DOHH2 (cell line): ENCODE measurements at regions not wholly inside any gene's neighbourhood (a gene's known extent, or its start where the extent isn't known, plus 50 kb on each side); places are given as distances from the start of the nearest gene placed in this dataset.

Experiments used
- H3F3A ChIP-seq: fragments of 200-600 bp; sonication (generic), shearing (Covaris generic); 2 replicates; pipeline ENCODE4 v1.6.0; 2016; ENCODE audit warnings: antibody characterized with exemption, mild to moderate bottlenecking; ENCODE audit not compliant: control insufficient read depth, insufficient read depth
- H3K27ac ChIP-seq: fragments of 200-600 bp; sonication (generic); 2 replicates; pipeline ENCODE4 v1.5.1; 2014; ENCODE audit warnings: low read depth, mild to moderate bottlenecking, low read length, moderate library complexity
- H3K27me3 ChIP-seq: fragments of 200-600 bp; sonication (generic); 2 replicates; pipeline ENCODE4 v1.6.1; 2014; ENCODE audit warnings: mild to moderate bottlenecking, low read length, mixed read lengths; ENCODE audit not compliant: control insufficient read depth
- H3K36me3 ChIP-seq: fragments of 200-600 bp; sonication (generic); 2 replicates; pipeline ENCODE4 v1.6.1; 2014; ENCODE audit warnings: mild to moderate bottlenecking, low read length, moderate library complexity, mixed read lengths; ENCODE audit not compliant: control insufficient read depth
- H3K4me1 ChIP-seq: fragments of 200-600 bp; sonication (generic); 2 replicates; pipeline ENCODE4 v1.6.1; 2014; ENCODE audit warnings: mild to moderate bottlenecking, low read length, mixed read lengths; ENCODE audit not compliant: control insufficient read depth
- H3K4me2 ChIP-seq: fragments of 200-600 bp; sonication (generic); 2 replicates; pipeline ENCODE4 v1.6.0; 2014; ENCODE audit warnings: mild to moderate bottlenecking, low read length, moderate library complexity
- H3K4me3 ChIP-seq: fragments of 200-600 bp; sonication (generic); 2 replicates; pipeline ENCODE4 v1.5.1; 2014; ENCODE audit warnings: mild to moderate bottlenecking, low read length, mixed read lengths
- H3K79me2 ChIP-seq: fragments of 200-600 bp; sonication (generic); 2 replicates; pipeline ENCODE4 v1.6.1; 2014; ENCODE audit warnings: mild to moderate bottlenecking, low read length, mixed read lengths; ENCODE audit not compliant: control insufficient read depth
- H3K9me2 ChIP-seq: fragments of 200-600 bp; sonication (generic); replicated peaks from 2 replicates; pipeline ENCODE4 v1.6.1; 2014; ENCODE audit warnings: mild to moderate bottlenecking, low read length, mixed read lengths; ENCODE audit not compliant: control insufficient read depth
- H3K9me3 ChIP-seq: fragments of 200-600 bp; sonication (generic); 2 replicates; pipeline ENCODE4 v1.6.1; 2014; ENCODE audit warnings: antibody characterized with exemption, low read length, mixed read lengths; ENCODE audit not compliant: control insufficient read depth, insufficient read depth
- H4K20me1 ChIP-seq: fragments of 200-600 bp; sonication (generic); 2 replicates; pipeline ENCODE4 v1.6.0; 2014; ENCODE audit warnings: low read depth, mild to moderate bottlenecking, antibody characterized with exemption, low read length, moderate library complexity; ENCODE audit not compliant: control insufficient read depth, insufficient read depth
- EZH2phosphoT487 ChIP-seq: fragments of 200-600 bp; sonication (generic); IDR thresholded peaks from 2 replicates; pipeline ENCODE4 v1.6.1; 2017; ENCODE audit warnings: borderline replicate concordance, mild to moderate bottlenecking, antibody characterized with exemption, low read length, moderate library complexity, mixed read lengths
- TF ChIP-seq, protein P1 (sequence below): fragments of 200-600 bp; sonication (generic); IDR thresholded peaks from one replicate; pipeline ENCODE4 v1.5.1; 2014; ENCODE audit warnings: antibody characterized with exemption, mild to moderate bottlenecking, low read depth, low read length; ENCODE audit not compliant: poor library complexity, severe bottlenecking

DNA sequence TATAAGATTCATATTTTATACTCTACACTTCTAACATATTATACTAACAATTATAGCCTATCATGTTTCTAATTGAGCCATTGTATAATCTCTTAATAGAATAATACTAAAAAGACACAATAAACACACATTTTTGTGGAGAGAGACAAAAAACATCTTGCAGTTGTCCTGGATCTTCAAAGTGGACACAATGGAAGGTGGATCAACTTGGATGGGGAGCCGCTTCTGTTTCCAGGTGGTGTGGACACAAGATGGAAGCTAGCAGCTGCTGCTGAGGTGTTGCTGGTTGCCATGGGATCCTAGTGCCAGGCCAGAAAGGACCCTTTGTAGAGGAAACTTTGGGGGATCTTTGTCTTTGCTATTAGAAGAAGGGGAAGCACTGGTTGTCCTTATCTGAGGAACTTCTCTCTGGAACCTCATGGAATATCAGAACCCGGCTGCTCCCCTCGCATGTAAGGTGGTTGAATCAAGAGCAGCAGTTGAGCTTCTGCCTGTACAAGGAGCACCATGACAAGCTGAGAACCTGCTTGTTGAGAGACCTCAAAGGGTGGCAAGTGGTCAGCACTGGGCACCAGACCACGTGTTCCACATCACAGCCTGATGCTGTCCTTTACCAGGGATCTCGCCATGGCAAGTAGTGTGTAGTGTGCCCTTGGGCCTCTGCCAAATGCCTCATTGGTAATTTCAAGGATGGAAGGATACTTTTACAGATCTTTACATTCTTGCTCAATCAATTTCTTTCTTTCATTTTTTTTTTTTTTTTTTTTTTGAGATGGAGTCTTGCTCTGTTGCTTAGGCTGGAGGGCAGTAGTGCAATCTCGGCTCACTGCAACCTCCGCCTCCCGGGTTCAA, 232.2 kb downstream of the MYCN start:
- Histone ChIP-seq H3K4me1 (no peaks in the 10 kb centered on the region), H3K9me2 (no peaks in the 10 kb centered on the region), H3K9me3 (no peaks in the 10 kb centered on the region), H3K4me3 (no peak overlapping the region), H3K36me3 (no peaks in the 10 kb centered on the region), H3K4me2 (no peak overlapping the region), H4K20me1 (no peaks in the 10 kb centered on the region), H3K79me2 (no peaks in the 10 kb centered on the region), H3K27me3 (0 out of 2 replicates have a peak, but pooled peaks cover 4% of the 10 kb centered on the region), H3K27ac (no peak overlapping the region), H3F3A (no peaks in the 10 kb centered on the region)
- no peak for TF ChIP-seq EZH2phosphoT487
- TF ChIP-seq, protein P1, sequence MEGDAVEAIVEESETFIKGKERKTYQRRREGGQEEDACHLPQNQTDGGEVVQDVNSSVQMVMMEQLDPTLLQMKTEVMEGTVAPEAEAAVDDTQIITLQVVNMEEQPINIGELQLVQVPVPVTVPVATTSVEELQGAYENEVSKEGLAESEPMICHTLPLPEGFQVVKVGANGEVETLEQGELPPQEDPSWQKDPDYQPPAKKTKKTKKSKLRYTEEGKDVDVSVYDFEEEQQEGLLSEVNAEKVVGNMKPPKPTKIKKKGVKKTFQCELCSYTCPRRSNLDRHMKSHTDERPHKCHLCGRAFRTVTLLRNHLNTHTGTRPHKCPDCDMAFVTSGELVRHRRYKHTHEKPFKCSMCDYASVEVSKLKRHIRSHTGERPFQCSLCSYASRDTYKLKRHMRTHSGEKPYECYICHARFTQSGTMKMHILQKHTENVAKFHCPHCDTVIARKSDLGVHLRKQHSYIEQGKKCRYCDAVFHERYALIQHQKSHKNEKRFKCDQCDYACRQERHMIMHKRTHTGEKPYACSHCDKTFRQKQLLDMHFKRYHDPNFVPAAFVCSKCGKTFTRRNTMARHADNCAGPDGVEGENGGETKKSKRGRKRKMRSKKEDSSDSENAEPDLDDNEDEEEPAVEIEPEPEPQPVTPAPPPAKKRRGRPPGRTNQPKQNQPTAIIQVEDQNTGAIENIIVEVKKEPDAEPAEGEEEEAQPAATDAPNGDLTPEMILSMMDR = no peak

DNA sequence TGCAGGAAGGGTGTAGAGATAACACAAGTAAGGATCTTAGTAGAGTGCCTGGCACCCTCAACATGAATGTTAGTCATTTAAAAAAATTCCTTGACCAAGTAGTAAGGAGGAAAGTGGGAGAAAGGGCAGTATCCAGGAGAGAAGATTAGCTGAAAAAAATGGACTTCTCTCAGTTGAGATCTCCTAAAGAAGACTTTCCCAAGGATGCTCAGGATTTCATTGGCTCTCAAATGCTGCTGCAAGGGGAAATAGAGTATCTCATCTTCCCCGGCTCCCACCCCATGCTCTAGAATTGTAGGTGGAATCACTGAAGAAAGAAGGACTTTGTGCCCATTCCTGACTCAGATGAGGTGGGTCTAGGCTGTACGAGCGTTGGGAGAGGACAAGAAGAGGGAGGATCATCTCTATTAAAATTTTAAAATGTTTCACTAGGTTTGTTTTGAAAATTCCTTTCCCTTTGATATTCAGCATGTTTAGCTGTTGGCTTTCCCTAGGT, 231.1 kb downstream of the MYCN start:
- Histone ChIP-seq H3K4me3 (no peak overlapping the region), H3K27ac (no peak overlapping the region), H3K4me1 (no peaks in the 10 kb centered on the region), H3K79me2 (no peaks in the 10 kb centered on the region), H4K20me1 (no peaks in the 10 kb centered on the region), H3F3A (no peaks in the 10 kb centered on the region), H3K4me2 (no peak overlapping the region), H3K27me3 (0 out of 2 replicates have a peak, but pooled peaks cover 4% of the 10 kb centered on the region), H3K9me2 (no peaks in the 10 kb centered on the region), H3K9me3 (no peaks in the 10 kb centered on the region), H3K36me3 (no peaks in the 10 kb centered on the region)
- no peak for TF ChIP-seq EZH2phosphoT487
- TF ChIP-seq, protein P1 = no peak

DNA sequence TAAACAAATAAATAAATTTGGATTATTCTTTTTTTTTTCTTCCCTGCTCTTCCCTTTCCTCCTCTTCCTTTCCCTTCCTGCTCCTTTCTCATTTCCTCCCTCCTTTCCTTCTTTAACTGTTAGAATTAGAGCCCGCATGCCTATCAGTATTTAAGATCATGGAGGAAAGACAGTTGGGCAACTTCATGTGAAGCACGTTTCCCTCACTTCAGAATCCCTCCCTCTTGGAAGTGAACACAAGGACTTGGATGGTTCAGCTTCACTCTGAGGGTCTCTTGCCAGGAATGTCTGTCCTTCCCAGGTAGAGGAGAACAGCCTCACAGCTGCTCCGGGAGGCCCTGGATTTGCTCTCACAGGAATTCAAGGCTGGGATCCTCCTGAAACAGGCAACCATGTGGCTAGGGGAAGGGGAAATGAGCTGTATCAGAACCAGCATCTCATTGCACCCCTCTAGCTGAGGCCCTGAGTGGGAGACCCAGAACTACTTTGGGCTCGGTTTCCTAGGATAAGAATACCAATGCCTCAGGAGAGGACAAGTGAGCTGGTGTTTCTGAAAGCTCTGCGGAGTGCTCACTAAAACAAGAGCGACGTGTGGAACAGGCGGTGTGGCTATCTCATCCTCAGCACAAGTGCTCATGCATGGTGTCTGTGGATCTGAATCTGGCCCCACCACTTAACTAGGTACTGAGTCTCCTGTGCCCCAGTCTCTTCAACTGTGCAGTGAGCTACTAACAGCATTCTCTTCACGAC, 230.5 kb downstream of the MYCN start:
- Histone ChIP-seq H3K27me3 (0 out of 2 replicates have a peak, but pooled peaks cover 4% of the 10 kb centered on the region), H4K20me1 (no peaks in the 10 kb centered on the region), H3K4me2 (no peak overlapping the region), H3K79me2 (no peaks in the 10 kb centered on the region), H3K9me3 (no peaks in the 10 kb centered on the region), H3K4me3 (no peak overlapping the region), H3K9me2 (no peaks in the 10 kb centered on the region), H3K36me3 (no peaks in the 10 kb centered on the region), H3K27ac (no peak overlapping the region), H3F3A (no peaks in the 10 kb centered on the region), H3K4me1 (no peaks in the 10 kb centered on the region)
- TF ChIP-seq, protein P1 = no peak
- TF ChIP-seq EZH2phosphoT487 = no peak
